Gastroesophageal sphincter (tissue), 4 donors: ENCODE measurements at regions not wholly inside any gene's neighbourhood (a gene's known extent, or its start where the extent isn't known, plus 50 kb on each side); places are given as distances from the start of the nearest gene placed in this dataset.

Source experiments
- ATAC-seq: fragments of 150-250 bp; one replicate; pipeline ENCODE4 v1.9.1; 2016; ENCODE audit warnings: mild to moderate bottlenecking, moderate library complexity
- H3K27ac ChIP-seq, 4 donors: fragments of 200-600 bp; sonication (generic) in 3 of 4; 1 replicate in 3 of 4; 2 replicates in 1 of 4; pipeline ENCODE4 v1.5.1; 2016 to 2019
- H3K27me3 ChIP-seq: fragments of 200-600 bp; sonication (generic); one replicate; pipeline ENCODE4 v1.5.1; 2019
- H3K36me3 ChIP-seq, 2 donors: fragments of 200-600 bp; sonication (generic); one replicate each; pipeline ENCODE4 v1.5.1; 2019; ENCODE audit warnings: control low read depth in 1 of 2
- H3K4me1 ChIP-seq, 3 donors: fragments of 200-600 bp; sonication (generic); 1 replicate in 2 of 3; 2 replicates in 1 of 3; pipeline ENCODE4 v1.5.1; 2016 to 2019; ENCODE audit warnings: control low read depth in 2 of 3
- H3K4me3 ChIP-seq, 2 donors: fragments of 200-600 bp; sonication (generic); one replicate each; pipeline ENCODE4 v1.5.1; 2019; ENCODE audit warnings: mild to moderate bottlenecking in 1 of 2, moderate library complexity in 1 of 2
- H3K9me3 ChIP-seq, 3 donors: fragments of 200-600 bp; sonication (generic); one replicate each; pipeline ENCODE4 v1.5.1; 2017 to 2019; ENCODE audit warnings: control low read depth in 2 of 3
- EP300 ChIP-seq: sonication (generic); formaldehyde crosslinking; IDR thresholded peaks from one replicate; pipeline ENCODE4 v1.6.1; 2017; ENCODE audit warnings: antibody characterized with exemption, mild to moderate bottlenecking
- POLR2A ChIP-seq, 2 donors: fragments of 450-650 bp; IDR thresholded peaks; one replicate each; pipeline ENCODE4 v1.6.1; 2017; ENCODE audit warnings: antibody characterized with exemption in 2 of 2, mild to moderate bottlenecking in 2 of 2, moderate library complexity in 1 of 2
- POLR2AphosphoS5 ChIP-seq: sonication (generic); formaldehyde crosslinking; IDR thresholded peaks from one replicate; pipeline ENCODE4 v1.6.1; 2017; ENCODE audit warnings: antibody characterized with exemption
- whole genome bisulfite sequencing, 2 donors: methylation state at CpG; one replicate each; pipeline ENCODE4 v1.1.5; 2018; ENCODE audit warnings: low coverage in 1 of 2; 5-methylcytosine and 5-hydroxymethylcytosine counted together
- TF ChIP-seq, protein P1 (sequence below), 4 experiments: fragments of 200-600 bp in 2 of 4; fragments of 450-650 bp in 2 of 4; sonication (generic) in 1 of 4; IDR thresholded peaks; one replicate each; pipeline ENCODE4 v1.5.1; 2017 to 2019; ENCODE audit warnings: antibody characterized with exemption in 4 of 4, mild to moderate bottlenecking in 2 of 4, moderate library complexity in 2 of 4

DNA sequence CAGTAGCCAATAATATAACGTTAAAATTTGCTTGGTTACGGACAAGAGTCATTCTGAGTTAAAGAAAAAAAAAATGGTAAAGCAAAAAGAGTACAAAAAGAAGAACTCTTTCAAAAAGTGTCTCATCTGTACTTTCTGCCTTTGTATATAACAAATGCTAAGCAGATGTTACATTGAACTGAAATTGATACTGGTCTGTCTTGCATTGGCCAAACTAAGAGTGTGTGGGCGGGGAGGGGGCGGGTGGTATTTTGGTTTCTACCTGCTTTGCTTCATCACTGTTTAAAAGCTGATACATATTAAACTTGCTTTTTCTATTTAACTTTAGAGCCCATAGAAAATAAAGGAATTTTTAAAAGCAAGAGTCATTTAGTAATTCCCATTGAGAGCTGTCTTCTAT is 215.0 kb upstream of the THBS1 start:
- no peak for ATAC-seq
- Histone ChIP-seq H3K4me3 (no peak overlapping the region), H3K4me1 (peaks cover 0 to 9% (median 0%) of the 10 kb centered on the region in 3 donors), H3K9me3 (no peaks in the 10 kb centered on the region), H3K27me3 (no peaks in the 10 kb centered on the region), H3K36me3 (no peaks in the 10 kb centered on the region), H3K27ac (no peak overlapping the region)
- WGBS, 2 donors, result 85 to 95% methylated on average over 2 to 4 of the region's 4 CpGs
- TF ChIP-seq POLR2A (IDR thresholded peaks at IDR 0.05) (no peak), EP300 (no peak)

DNA sequence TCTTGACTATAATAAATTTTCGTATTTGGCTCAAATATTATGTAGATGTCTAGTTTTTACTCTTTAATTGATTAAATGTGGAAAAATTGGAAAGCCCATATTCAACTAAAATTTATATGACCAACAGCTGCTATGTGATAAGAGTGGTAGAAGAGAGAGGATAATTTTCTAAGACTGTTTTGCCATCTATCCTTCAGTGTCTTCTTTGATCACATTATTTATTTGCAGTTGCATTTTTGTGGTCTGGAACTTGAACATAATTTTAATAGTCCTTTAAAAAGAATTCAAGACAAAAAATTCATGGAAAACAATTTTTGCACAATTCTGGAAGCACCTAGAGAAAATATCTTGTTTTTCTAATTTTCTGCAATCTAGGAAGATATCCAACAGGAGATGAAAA is 213.3 kb upstream of the THBS1 start:
- H3K4me1 ChIP-seq, result peaks cover 0 to 9% (median 0%) of the 10 kb centered on the region in 3 donors
- no peaks in the 10 kb centered on the region for H3K27me3 ChIP-seq
- H3K27ac ChIP-seq, result no peak overlapping the region
- H3K9me3 ChIP-seq, result peaks cover 0 to 11% (median 0%) of the 10 kb centered on the region in 3 donors
- ATAC-seq, result no peak
- no peak for TF ChIP-seq POLR2AphosphoS5
- TF ChIP-seq, protein P1, sequence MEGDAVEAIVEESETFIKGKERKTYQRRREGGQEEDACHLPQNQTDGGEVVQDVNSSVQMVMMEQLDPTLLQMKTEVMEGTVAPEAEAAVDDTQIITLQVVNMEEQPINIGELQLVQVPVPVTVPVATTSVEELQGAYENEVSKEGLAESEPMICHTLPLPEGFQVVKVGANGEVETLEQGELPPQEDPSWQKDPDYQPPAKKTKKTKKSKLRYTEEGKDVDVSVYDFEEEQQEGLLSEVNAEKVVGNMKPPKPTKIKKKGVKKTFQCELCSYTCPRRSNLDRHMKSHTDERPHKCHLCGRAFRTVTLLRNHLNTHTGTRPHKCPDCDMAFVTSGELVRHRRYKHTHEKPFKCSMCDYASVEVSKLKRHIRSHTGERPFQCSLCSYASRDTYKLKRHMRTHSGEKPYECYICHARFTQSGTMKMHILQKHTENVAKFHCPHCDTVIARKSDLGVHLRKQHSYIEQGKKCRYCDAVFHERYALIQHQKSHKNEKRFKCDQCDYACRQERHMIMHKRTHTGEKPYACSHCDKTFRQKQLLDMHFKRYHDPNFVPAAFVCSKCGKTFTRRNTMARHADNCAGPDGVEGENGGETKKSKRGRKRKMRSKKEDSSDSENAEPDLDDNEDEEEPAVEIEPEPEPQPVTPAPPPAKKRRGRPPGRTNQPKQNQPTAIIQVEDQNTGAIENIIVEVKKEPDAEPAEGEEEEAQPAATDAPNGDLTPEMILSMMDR (IDR thresholded peaks at IDR 0.05), result no peak
- TF ChIP-seq POLR2A (IDR thresholded peaks at IDR 0.05), result no peak
- TF ChIP-seq EP300, result no peak
- H3K36me3 ChIP-seq, result no peaks in the 10 kb centered on the region
- no peak overlapping the region for H3K4me3 ChIP-seq
- 60 to 74% methylated on average over 1 of the region's 1 CpG for WGBS, 2 donors

DNA sequence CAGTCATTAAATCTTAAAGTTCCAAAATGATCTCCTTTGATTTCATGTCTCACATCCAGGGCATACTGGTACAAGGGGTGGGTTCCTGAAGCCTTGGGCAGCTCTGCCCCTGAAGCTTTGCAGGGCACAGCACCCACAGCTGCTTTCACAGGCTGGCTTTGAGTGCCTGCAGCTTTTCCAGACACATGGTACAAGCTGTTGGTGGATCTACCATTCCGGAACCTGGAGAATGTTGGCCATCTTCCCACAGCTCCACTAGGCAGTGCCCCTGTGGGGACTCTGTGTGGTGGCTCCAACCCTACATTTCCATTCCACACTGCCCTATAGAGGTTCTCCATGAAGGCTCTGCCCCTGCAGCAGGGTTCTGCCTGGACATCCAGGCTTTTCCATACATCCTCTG is 211.1 kb upstream of the THBS1 start:
- Histone ChIP-seq H3K36me3 (no peaks in the 10 kb centered on the region), H3K4me3 (no peak overlapping the region), H3K27me3 (no peaks in the 10 kb centered on the region), H3K27ac (no peak overlapping the region), H3K9me3 (peaks cover 0 to 11% (median 0%) of the 10 kb centered on the region in 3 donors), H3K4me1 (no peaks in the 10 kb centered on the region)
- ATAC-seq, result no peak
- TF ChIP-seq EP300, result no peak
- TF ChIP-seq, protein P1 (IDR thresholded peaks at IDR 0.05), result no peak
- TF ChIP-seq POLR2A (IDR thresholded peaks at IDR 0.05), result no peak
- TF ChIP-seq POLR2AphosphoS5, result no peak
- no CpG with 5 or more reads among the region's 1 CpG for WGBS, 2 donors

DNA sequence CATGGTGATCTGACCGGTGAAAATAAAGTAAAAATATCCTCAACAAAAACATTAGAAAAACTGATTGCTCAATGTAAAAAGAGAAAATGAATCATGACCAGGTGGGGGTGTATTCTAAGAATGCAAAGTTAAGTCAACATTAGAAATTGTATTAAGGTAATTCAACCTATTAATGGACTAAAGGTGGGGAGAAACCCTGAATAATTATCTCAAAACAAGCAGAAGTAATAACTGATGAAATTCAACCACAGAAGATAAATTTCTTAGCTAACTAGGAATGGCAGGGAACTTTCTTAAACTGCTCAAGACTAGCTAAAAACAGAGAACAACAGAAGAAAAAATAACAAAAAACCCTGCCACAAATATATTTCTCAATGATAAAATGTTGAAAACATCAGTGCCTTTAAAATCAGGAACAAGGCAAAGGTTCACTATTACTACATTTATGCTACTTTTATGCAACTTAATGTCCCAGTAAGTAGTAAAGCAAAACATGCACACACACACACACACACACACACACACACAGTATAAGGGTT is 204.4 kb upstream of the THBS1 start:
- ATAC-seq, result peak; percentile 46
- Histone ChIP-seq H3K27me3 (no peaks in the 10 kb centered on the region), H3K4me3 (no peak overlapping the region), H3K9me3 (peaks cover 0 to 7% (median 0%) of the 10 kb centered on the region in 3 donors), H3K4me1 (no peaks in the 10 kb centered on the region), H3K27ac (no peak overlapping the region), H3K36me3 (no peaks in the 10 kb centered on the region)
- 14 to 65% methylated on average over 1 of the region's 1 CpG for WGBS, 2 donors
- TF ChIP-seq POLR2AphosphoS5, result no peak
- TF ChIP-seq EP300, result no peak
- TF ChIP-seq, protein P1 (IDR thresholded peaks at IDR 0.05), result no peak
- no peak for TF ChIP-seq POLR2A (IDR thresholded peaks at IDR 0.05)

DNA sequence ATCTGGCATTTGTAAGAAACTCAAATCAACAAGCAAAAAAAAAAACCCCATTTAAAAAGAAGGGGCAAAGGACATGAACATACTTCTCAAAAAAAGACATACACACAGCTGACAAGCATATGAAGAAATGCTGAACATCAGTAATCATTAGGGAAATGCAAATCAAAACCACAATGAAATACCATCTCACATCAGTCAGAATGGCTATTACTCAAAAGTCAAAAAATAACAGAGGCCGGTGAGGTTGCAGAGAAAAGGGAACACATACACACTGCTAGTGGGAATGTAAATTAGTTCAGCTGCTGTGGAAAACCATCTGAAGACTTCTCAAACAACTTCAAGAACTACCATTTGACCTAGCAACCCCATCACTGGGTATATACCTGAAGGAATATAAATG is 199.4 kb upstream of the THBS1 start:
- TF ChIP-seq POLR2AphosphoS5 (no peak), EP300 (no peak), POLR2A (IDR thresholded peaks at IDR 0.05) (no peak)
- TF ChIP-seq, protein P1 (IDR thresholded peaks at IDR 0.05), result no peak
- no peaks in the 10 kb centered on the region for H3K4me1 ChIP-seq
- WGBS, 2 donors, result 77 to 90% methylated on average over 1 of the region's 1 CpG
- H3K9me3 ChIP-seq, result no peaks in the 10 kb centered on the region
- no peak for ATAC-seq
- no peak overlapping the region for H3K27ac ChIP-seq
- no peak overlapping the region for H3K4me3 ChIP-seq
- H3K36me3 ChIP-seq, result no peaks in the 10 kb centered on the region
- no peaks in the 10 kb centered on the region for H3K27me3 ChIP-seq
